ENCODE measurements at regions not wholly inside any gene's neighbourhood (a gene's known extent, or its start where the extent isn't known, plus 50 kb on each side); places are given as distances from the start of the nearest gene placed in this dataset.

GRCh38 chr9:13896922-13897835, 416.8 kb downstream of the NFIB start:
- TF ChIP-seq CTCF (IDR thresholded peaks at IDR 0.05): no peak
- TF ChIP-seq EZH2 (IDR thresholded peaks at IDR 0.05): no peak
